Smooth muscle cell (in vitro differentiated cells): ENCODE measurements at regions not wholly inside any gene's neighbourhood (a gene's known extent, or its start where the extent isn't known, plus 50 kb on each side); places are given as distances from the start of the nearest gene placed in this dataset.
A peak's percentile ranks its signal among the peaks of the same experiment; 100 is the strongest.
"Not testable (repeated sequence)": the region's sequence is repeated elsewhere in the genome, so short reads cannot be mapped to it uniquely, and the experiment has no call there.

Source experiments
- DNase-seq: peaks from one replicate; lab custom pipeline; 2025; ENCODE audit not compliant: unreplicated experiment; lab: John Stamatoyannopoulos, UW
- H2AFZ ChIP-seq: fragments of 200-600 bp; sonication (generic); 2 replicates; pipeline ENCODE4 v1.6.0; 2016; ENCODE audit warnings: antibody characterized with exemption, low read depth, mild to moderate bottlenecking
- H3F3A ChIP-seq: fragments of 200-600 bp; sonication (generic); 2 replicates; pipeline ENCODE4 v1.6.0; 2017; ENCODE audit warnings: antibody characterized with exemption, low read depth
- H3K27ac ChIP-seq: fragments of 200-600 bp; sonication (generic); 2 replicates; pipeline ENCODE4 v1.5.1; 2016; ENCODE audit warnings: low read depth, mild to moderate bottlenecking
- H3K27me3 ChIP-seq: fragments of 200-600 bp; sonication (generic); 2 replicates; pipeline ENCODE4 v1.6.1; 2016; ENCODE audit warnings: low read depth, mild to moderate bottlenecking
- H3K36me3 ChIP-seq: fragments of 200-600 bp; sonication (generic); 2 replicates; pipeline ENCODE4 v1.5.1; 2016; ENCODE audit warnings: low read depth
- H3K4me1 ChIP-seq: fragments of 200-600 bp; sonication (generic); 2 replicates; pipeline ENCODE4 v1.5.1; 2016; ENCODE audit warnings: low read depth
- H3K4me2 ChIP-seq: fragments of 200-600 bp; sonication (generic); 2 replicates; pipeline ENCODE4 v1.6.0; 2016; ENCODE audit warnings: mild to moderate bottlenecking
- H3K4me3 ChIP-seq: fragments of 200-600 bp; sonication (generic); 2 replicates; pipeline ENCODE4 v1.5.1; 2016; ENCODE audit warnings: mild to moderate bottlenecking
- H3K79me2 ChIP-seq: fragments of 200-600 bp; sonication (generic); 2 replicates; pipeline ENCODE4 v1.6.0; 2016; ENCODE audit warnings: low read depth, mild to moderate bottlenecking
- H3K9ac ChIP-seq: fragments of 200-600 bp; sonication (generic); 2 replicates; pipeline ENCODE4 v1.6.0; 2016; ENCODE audit warnings: low read depth
- H3K9me3 ChIP-seq: fragments of 200-600 bp; sonication (generic); replicated peaks from 2 replicates; pipeline ENCODE4 v1.5.1; 2016; ENCODE audit warnings: low read depth
- H4K20me1 ChIP-seq: fragments of 200-600 bp; sonication (generic); 2 replicates; pipeline ENCODE4 v1.6.0; 2016; ENCODE audit warnings: low read depth
- CTCF ChIP-seq: fragments of 200-600 bp; sonication (generic); IDR thresholded peaks from 2 replicates; pipeline ENCODE4 v1.5.1; 2017; ENCODE audit warnings: borderline replicate concordance, mild to moderate bottlenecking, antibody characterized with exemption; ENCODE audit not compliant: insufficient read depth, poor library complexity, severe bottlenecking
- WGBS: methylation state at CpG from one replicate; pipeline ENCODE4 v1.1.7; 2016; ENCODE audit warnings: low lambda C conversion rate; 5-methylcytosine and 5-hydroxymethylcytosine counted together

GRCh38 chr20:47962286-47962963, 177.1 kb upstream of the SULF2 start:
- no peak overlapping the region for H3K9ac ChIP-seq
- H3F3A ChIP-seq = no peaks in the 10 kb centered on the region
- H2AFZ ChIP-seq = no peak overlapping the region
- H3K27ac ChIP-seq = no peak overlapping the region
- no peaks in the 10 kb centered on the region for H3K79me2 ChIP-seq
- no peak for DNase-seq
- no peak overlapping the region for H3K4me3 ChIP-seq
- H3K36me3 ChIP-seq = no peaks in the 10 kb centered on the region
- no peaks in the 10 kb centered on the region for H3K4me1 ChIP-seq
- WGBS = 96% methylated on average over 7 of the region's 7 CpGs
- H3K27me3 ChIP-seq = no peaks in the 10 kb centered on the region
- H4K20me1 ChIP-seq = no peaks in the 10 kb centered on the region
- no peaks in the 10 kb centered on the region for H3K9me3 ChIP-seq
- H3K4me2 ChIP-seq = no peak overlapping the region
- TF ChIP-seq CTCF = no peak

GRCh38 chr20:47960769-47961541, 175.7 kb upstream of the SULF2 start:
- 89% methylated on average over 7 of the region's 7 CpGs for WGBS

GRCh38 chr20:47960277-47960676, 175.0 kb upstream of the SULF2 start:
- Histone ChIP-seq H3K9me3 (no peaks in the 10 kb centered on the region), H2AFZ (no peak overlapping the region), H3K27me3 (no peaks in the 10 kb centered on the region), H3K36me3 (no peaks in the 10 kb centered on the region), H3K4me3 (no peak overlapping the region), H4K20me1 (no peaks in the 10 kb centered on the region), H3K27ac (no peak overlapping the region), H3K4me1 (no peaks in the 10 kb centered on the region), H3K79me2 (no peaks in the 10 kb centered on the region), H3K4me2 (no peak overlapping the region), H3F3A (no peaks in the 10 kb centered on the region), H3K9ac (no peak overlapping the region)
- TF ChIP-seq CTCF = no peak
- WGBS = 83% methylated on average over 8 of the region's 8 CpGs
- DNase-seq = no peak

More at GRCh38 chr20:47960769-47961541, 175.7 kb upstream of the SULF2 start:
- no peak overlapping the region for H3K27ac ChIP-seq
- H3K4me2 ChIP-seq = no peak overlapping the region
- no peaks in the 10 kb centered on the region for H3K27me3 ChIP-seq
- no peaks in the 10 kb centered on the region for H4K20me1 ChIP-seq
- DNase-seq = no peak
- H3K36me3 ChIP-seq = no peaks in the 10 kb centered on the region
- H3K9me3 ChIP-seq = no peaks in the 10 kb centered on the region
- H3F3A ChIP-seq = no peaks in the 10 kb centered on the region
- H3K4me3 ChIP-seq = no peak overlapping the region
- no peaks in the 10 kb centered on the region for H3K79me2 ChIP-seq
- H3K9ac ChIP-seq = no peak overlapping the region
- H2AFZ ChIP-seq = no peak overlapping the region
- TF ChIP-seq CTCF = no peak
- H3K4me1 ChIP-seq = no peaks in the 10 kb centered on the region

GRCh38 chr20:47957989-47958801, 172.9 kb upstream of the SULF2 start:
- not testable (repeated sequence) for H4K20me1 ChIP-seq, H3K9me3 ChIP-seq, H2AFZ ChIP-seq, H3K4me3 ChIP-seq, H3K79me2 ChIP-seq, H3K36me3 ChIP-seq, H3K27me3 ChIP-seq, H3F3A ChIP-seq, H3K4me1 ChIP-seq, H3K9ac ChIP-seq, DNase-seq
- peak overlapping the region; percentile 16 for H3K4me2 ChIP-seq
- H3K27ac ChIP-seq = peak overlapping the region; percentile 73
- WGBS = 43% methylated on average over 16 of the region's 16 CpGs
